Activated CD8-positive, alpha-beta memory T cell treated with anti-CD3 and anti-CD28 coated beads, Interleukin-2, amount 50 U/mL, for 24 hours (primary cell): ENCODE measurements at regions not wholly inside any gene's neighbourhood (a gene's known extent, or its start where the extent isn't known, plus 50 kb on each side); places are given as distances from the start of the nearest gene placed in this dataset.

Source experiments
- DNase-seq: peaks from one replicate; pipeline ENCODE4 v3.0.0-alpha.2; 2020; ENCODE audit errors: extremely low read depth

DNA sequence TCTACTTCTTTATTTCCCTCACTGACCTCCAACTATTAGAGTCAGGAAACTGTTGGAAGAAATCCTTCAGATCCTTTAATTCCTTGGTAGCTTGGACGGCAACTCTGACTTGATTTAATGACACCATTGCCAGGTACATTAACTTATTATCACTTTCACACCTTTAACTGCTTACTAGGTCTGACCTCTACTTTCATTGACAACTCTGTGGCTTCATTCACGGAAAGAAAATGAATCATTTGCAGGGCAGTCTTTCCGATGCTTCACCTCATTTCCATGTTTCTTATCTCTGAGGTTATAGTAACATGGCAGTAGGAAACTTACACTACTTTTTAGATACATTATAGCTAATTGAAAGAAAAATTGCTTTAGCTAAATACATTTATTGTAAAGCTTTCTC lies 82.6 kb upstream of the PDGFD start:
- no peak for DNase-seq

GRCh38 chr11:104238916-104239315 lies 75.0 kb upstream of the PDGFD start:
- DNase-seq, result no peak

DNA sequence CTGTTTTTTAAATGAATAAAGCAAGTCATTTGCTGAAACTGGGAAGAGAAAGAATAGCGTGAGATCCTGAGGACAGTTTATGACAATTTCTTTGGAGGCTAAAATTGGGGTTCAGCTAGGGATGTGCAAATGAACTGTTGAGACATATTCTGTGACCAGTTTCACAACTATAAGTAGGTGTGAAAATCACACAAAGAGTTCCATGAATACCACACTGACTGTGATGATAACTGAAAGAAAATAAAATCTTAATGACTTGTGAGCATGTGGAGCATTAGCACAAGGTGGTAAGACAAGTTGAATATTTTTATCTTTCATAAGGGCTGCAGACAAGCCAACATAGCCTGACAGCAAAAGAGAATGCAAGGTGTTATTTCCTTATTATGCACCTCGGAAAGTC lies 61.1 kb upstream of the PDGFD start:
- DNase-seq, result no peak

- no peak for DNase-seq
Observed at GRCh38 chr11:104222464-104222863, 58.5 kb upstream of the PDGFD start.

GRCh38 chr11:104221455-104221854 lies 57.5 kb upstream of the PDGFD start:
- DNase-seq, result no peak

DNA sequence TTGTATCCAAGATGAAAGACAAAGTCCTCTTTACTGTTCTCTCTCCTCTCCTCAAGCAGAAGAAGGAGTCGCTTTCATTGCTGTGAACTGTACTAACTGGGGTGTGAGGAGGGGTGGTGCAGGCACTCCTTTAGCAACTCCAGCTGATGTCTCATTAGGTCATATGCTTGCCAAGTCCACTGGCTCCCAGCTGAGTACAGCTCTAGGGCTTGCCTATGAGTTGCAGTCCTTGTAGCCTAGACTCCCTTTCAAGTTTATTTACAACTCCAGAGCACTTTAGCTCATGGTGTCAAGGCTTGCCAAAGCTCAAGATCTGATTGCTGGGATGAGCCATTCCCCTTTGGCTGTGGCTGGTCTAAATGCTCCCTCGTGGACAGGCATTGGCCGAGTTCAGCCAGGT lies 55.1 kb upstream of the PDGFD start:
- DNase-seq, result no peak

- DNase-seq, result no peak
Observed at GRCh38 chr11:104214517-104214916, 50.6 kb upstream of the PDGFD start.
